BE2C (cell line): ENCODE measurements at regions not wholly inside any gene's neighbourhood (a gene's known extent, or its start where the extent isn't known, plus 50 kb on each side); places are given as distances from the start of the nearest gene placed in this dataset.

Experiments
- DNase-seq: peaks from one replicate; pipeline ENCODE4 v3.0.0-alpha.2; 2020
- H3K27me3 ChIP-seq: fragments of 250-450 bp; sonication (Bioruptor Pico); 2 replicates; pipeline ENCODE4 v1.5.1; 2020; ENCODE audit warnings: mild to moderate bottlenecking
- H3K36me3 ChIP-seq: fragments of 250-450 bp; sonication (Bioruptor Pico); 2 replicates; pipeline ENCODE4 v1.5.1; 2020; ENCODE audit warnings: mild to moderate bottlenecking
- H3K4me1 ChIP-seq: fragments of 250-450 bp; sonication (Bioruptor Pico); 2 replicates; pipeline ENCODE4 v1.5.1; 2020
- H3K4me3 ChIP-seq: 2 replicates; pipeline ENCODE4 v1.5.1; 2011; ENCODE audit warnings: low read depth, low read length
- H3K9me3 ChIP-seq: fragments of 250-450 bp; sonication (Bioruptor Pico); 2 replicates; pipeline ENCODE4 v1.5.1; 2020
- TF ChIP-seq, protein P1 (sequence below): IDR thresholded peaks from 2 replicates; pipeline ENCODE4 v1.5.1; 2012; ENCODE audit warnings: mild to moderate bottlenecking, low read depth, low read length

DNA sequence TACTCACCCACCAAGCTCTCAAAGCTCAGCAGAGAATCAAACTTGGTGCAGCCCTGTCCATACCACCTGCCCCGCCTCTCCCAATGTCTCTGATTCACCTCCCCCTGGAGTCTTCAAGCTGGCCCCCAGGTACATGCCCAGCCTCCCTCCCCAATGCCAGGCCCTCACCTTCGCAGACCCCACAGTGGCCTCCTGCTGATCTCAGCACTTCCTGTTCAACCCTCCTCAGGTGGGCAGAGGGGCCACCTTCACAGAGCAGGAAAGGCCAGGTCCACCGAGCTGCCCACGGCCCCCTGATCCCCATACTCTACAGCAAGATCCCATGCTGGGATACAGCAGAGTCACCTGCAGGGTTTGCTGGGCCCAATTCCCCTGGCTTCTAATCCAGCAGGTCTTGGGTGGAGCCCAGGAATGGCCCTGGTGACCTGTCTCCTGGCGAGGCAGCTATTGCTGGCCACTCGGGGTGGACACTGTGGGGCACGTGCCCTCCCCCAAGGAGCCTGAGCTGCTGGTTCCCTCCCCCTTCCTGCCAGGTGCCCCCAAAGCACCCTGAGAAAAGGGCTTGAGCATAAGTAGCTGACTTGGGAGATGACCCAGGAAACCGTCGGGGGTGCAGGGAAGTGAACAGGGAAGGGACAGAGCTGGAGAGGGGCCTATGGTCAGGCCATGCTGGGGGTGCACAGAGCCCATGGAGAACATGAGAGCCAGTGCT, 150.7 kb downstream of the BRD1 start:
- Histone ChIP-seq H3K36me3 (no peaks in the 10 kb centered on the region), H3K9me3 (no peaks in the 10 kb centered on the region), H3K4me3 (no peak overlapping the region), H3K4me1 (no peaks in the 10 kb centered on the region), H3K27me3 (peaks cover 30% of the 10 kb centered on the region)
- no peak for DNase-seq
- TF ChIP-seq, protein P1, sequence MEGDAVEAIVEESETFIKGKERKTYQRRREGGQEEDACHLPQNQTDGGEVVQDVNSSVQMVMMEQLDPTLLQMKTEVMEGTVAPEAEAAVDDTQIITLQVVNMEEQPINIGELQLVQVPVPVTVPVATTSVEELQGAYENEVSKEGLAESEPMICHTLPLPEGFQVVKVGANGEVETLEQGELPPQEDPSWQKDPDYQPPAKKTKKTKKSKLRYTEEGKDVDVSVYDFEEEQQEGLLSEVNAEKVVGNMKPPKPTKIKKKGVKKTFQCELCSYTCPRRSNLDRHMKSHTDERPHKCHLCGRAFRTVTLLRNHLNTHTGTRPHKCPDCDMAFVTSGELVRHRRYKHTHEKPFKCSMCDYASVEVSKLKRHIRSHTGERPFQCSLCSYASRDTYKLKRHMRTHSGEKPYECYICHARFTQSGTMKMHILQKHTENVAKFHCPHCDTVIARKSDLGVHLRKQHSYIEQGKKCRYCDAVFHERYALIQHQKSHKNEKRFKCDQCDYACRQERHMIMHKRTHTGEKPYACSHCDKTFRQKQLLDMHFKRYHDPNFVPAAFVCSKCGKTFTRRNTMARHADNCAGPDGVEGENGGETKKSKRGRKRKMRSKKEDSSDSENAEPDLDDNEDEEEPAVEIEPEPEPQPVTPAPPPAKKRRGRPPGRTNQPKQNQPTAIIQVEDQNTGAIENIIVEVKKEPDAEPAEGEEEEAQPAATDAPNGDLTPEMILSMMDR = no peak

DNA sequence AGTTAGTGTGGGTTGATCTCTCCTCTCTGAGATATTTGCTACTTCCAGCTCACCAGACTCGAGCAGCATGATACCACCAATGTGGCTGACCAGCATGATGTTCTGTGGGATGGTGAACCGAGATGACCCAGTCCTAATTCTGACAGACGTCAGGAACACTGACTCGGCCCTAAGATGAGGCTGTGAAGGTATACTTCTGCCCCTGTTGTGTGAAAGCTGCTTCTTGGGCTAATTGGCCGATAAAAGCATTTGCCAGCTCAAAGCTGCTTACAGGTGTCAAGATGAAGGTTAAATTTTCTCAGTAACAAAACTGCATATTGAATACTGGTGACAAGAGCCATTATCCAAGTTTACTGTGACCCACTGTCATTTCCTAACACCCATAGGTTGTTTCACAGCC, 151.4 kb downstream of the BRD1 start:
- no peak for DNase-seq
- H3K4me1 ChIP-seq = no peaks in the 10 kb centered on the region
- TF ChIP-seq, protein P1 = no peak
- H3K36me3 ChIP-seq = no peaks in the 10 kb centered on the region
- H3K27me3 ChIP-seq = peaks cover 34% of the 10 kb centered on the region
- no peaks in the 10 kb centered on the region for H3K9me3 ChIP-seq
- no peak overlapping the region for H3K4me3 ChIP-seq

DNA sequence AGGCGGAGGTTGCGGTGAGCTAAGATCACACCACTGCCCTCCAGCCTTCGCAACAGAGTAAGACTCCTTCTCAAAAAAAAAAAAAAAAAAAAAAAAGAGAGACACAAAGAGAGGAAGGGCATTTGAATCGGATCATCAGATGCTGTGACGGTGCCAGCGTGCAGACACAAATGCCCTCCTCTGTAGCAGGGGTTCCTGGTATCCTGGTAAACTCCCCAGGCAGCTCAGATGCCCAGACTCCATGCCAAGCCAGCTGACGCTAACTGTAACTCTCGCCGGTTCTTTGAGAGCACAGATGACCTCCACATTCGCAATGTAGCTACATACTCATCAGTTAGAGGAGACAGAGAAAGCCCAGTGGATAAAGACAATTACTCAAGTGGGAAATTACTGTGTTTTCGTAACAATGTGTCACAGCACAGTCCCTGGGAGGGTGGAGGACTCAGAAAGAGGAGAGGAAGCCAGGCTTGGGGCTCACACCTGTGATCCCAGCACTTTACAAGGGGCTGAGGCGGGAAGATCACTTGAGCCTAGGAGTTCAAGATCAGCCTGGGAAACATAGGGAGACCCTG, 153.1 kb downstream of the BRD1 start:
- H3K4me1 ChIP-seq = no peaks in the 10 kb centered on the region
- no peak overlapping the region for H3K4me3 ChIP-seq
- DNase-seq = no peak
- H3K27me3 ChIP-seq = peaks cover 38% of the 10 kb centered on the region
- TF ChIP-seq, protein P1 = no peak
- no peaks in the 10 kb centered on the region for H3K9me3 ChIP-seq
- no peaks in the 10 kb centered on the region for H3K36me3 ChIP-seq

DNA sequence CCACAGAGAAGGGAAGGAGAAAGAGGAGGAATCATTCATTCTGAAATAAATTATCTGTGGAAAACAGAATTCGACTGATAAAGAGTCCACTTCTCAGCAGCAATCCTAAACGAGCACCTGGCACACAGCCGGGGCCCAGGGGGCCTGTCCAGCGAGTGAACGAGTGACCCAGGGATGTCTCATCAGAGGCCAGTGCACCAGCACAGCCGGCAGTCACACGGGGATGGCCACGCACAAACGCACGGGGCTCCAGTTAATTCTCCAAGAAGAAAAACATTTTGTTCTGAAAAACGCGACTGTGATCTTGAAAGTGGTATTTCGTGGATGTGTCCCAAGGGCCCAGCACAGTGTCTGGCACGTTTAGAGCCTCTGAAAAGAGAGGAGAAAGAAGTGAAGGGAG, 154.6 kb downstream of the BRD1 start:
- DNase-seq = no peak
- H3K36me3 ChIP-seq = no peaks in the 10 kb centered on the region
- peaks cover 31% of the 10 kb centered on the region for H3K27me3 ChIP-seq
- H3K4me1 ChIP-seq = no peaks in the 10 kb centered on the region
- no peak overlapping the region for H3K4me3 ChIP-seq
- H3K9me3 ChIP-seq = no peaks in the 10 kb centered on the region
- TF ChIP-seq, protein P1 = no peak

DNA sequence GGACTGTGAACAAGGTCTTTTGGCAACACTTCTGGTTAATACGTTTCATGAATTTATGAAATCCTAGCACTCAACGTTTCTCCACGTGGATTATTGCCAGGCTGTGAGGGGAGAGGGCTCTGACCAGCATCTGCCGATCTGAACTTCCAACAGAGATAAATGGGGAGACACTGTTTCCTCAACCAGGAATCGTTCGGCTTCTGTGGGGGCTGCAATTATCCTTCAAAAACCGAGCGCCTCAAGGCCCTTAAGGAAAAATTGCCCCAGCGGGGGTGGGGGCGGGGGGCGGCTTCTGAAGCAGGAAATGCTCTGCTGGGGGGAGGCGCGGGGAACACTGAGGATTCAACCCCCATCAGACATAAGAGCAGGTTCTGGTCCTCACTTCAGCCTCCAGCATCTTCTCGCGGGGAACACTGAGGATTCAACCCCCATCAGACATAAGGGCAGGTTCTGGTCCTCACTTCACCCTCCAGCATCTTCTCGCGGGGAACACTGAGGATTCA, 155.6 kb downstream of the BRD1 start:
- DNase-seq = no peak
- Histone ChIP-seq H3K9me3 (no peaks in the 10 kb centered on the region), H3K4me3 (no peak overlapping the region), H3K27me3 (peaks cover 24% of the 10 kb centered on the region), H3K4me1 (no peaks in the 10 kb centered on the region), H3K36me3 (no peaks in the 10 kb centered on the region)
- TF ChIP-seq, protein P1 = no peak

DNA sequence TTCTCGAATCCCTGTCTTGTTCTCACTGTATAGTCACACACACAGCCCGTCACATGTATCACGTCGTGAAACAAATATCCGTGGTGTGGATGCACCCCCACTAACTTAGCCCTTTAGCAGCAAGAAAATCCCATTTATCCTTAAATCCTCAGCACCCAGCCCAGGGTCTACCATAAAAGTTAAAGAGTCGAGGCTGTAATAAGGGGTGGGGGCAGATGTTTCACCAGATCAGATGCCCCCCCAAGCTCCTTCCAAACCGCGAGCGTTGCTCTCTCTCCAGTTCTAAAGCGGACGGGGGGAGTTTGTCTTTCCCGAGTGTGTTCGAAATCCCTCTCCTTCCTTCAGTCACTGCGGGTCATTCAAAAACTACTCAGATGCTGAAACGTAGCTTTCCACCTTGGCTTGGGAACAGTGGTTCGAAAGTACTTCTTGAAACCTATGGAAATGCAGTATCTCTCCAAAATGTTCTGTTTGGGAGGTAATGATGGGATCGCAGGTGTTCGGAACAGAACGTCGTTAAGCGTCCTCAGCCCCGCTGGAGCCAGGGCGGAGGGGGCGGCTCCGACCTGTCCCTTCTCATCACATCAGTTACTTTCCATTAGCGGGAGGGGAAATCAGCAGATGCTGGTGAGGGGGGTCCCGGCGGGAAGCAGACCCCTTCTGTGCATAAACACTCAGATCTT, 156.2 kb downstream of the BRD1 start:
- TF ChIP-seq, protein P1 = no peak
- no peak for DNase-seq
- Histone ChIP-seq H3K27me3 (peaks cover 22% of the 10 kb centered on the region), H3K36me3 (no peaks in the 10 kb centered on the region), H3K4me1 (no peaks in the 10 kb centered on the region), H3K9me3 (no peaks in the 10 kb centered on the region), H3K4me3 (no peak overlapping the region)
